ENCODE measurements at regions not wholly inside any gene's neighbourhood (a gene's known extent, or its start where the extent isn't known, plus 50 kb on each side); places are given as distances from the start of the nearest gene placed in this dataset.

DNA sequence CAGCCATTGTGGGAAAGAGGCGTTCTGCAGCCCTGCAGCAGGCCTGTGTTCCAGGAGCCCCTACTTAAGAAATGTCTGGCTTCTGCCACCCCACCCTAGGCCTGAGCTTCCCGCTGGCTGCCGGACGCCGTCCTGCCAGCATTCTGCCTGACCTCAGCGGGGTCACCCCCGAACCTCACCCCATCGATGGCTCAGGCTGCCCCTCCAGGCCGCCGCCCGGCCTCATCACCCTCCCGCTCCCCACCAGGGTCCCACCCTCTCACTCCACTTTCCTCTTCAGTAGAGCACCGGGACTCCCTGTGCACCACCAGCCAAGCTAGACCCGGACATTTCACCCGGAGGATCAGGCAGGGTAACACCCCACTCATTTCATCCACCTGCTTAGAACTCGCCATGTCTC lies 73.6 kb upstream of the SALL3 start:
- TF ChIP-seq, protein P1, sequence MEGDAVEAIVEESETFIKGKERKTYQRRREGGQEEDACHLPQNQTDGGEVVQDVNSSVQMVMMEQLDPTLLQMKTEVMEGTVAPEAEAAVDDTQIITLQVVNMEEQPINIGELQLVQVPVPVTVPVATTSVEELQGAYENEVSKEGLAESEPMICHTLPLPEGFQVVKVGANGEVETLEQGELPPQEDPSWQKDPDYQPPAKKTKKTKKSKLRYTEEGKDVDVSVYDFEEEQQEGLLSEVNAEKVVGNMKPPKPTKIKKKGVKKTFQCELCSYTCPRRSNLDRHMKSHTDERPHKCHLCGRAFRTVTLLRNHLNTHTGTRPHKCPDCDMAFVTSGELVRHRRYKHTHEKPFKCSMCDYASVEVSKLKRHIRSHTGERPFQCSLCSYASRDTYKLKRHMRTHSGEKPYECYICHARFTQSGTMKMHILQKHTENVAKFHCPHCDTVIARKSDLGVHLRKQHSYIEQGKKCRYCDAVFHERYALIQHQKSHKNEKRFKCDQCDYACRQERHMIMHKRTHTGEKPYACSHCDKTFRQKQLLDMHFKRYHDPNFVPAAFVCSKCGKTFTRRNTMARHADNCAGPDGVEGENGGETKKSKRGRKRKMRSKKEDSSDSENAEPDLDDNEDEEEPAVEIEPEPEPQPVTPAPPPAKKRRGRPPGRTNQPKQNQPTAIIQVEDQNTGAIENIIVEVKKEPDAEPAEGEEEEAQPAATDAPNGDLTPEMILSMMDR (IDR thresholded peaks at IDR 0.05): no peak
- no peak for TF ChIP-seq EP300 (IDR thresholded peaks at IDR 0.05; ENCODE audit: low read depth)
